GM19324 (cell line): ENCODE measurements at regions not wholly inside any gene's neighbourhood (a gene's known extent, or its start where the extent isn't known, plus 50 kb on each side); places are given as distances from the start of the nearest gene placed in this dataset.
"Not testable (repeated sequence)": the region's sequence is repeated elsewhere in the genome, so short reads cannot be mapped to it uniquely, and the experiment has no call there.

Experiments used
- ATAC-seq: cut with Tn5 transposase; IDR thresholded peaks from one replicate; pipeline ENCODE4 v1.9.1; 2021; ENCODE audit warnings: mild to moderate bottlenecking, moderate library complexity; ENCODE audit not compliant: unreplicated experiment, low FRiP score

- ATAC-seq = not testable (repeated sequence)
These were observed 79.5 kb upstream of the ABCD2 start for GRCh38 chr12:39699079-39699478.

- no peak for ATAC-seq
These were observed 77.5 kb upstream of the ABCD2 start for GRCh38 chr12:39697108-39697507.

GRCh38 chr12:39692258-39692853 is 72.8 kb upstream of the ABCD2 start:
- ATAC-seq = no peak

GRCh38 chr12:39685854-39686657 is 66.5 kb upstream of the ABCD2 start:
- ATAC-seq = no peak

DNA sequence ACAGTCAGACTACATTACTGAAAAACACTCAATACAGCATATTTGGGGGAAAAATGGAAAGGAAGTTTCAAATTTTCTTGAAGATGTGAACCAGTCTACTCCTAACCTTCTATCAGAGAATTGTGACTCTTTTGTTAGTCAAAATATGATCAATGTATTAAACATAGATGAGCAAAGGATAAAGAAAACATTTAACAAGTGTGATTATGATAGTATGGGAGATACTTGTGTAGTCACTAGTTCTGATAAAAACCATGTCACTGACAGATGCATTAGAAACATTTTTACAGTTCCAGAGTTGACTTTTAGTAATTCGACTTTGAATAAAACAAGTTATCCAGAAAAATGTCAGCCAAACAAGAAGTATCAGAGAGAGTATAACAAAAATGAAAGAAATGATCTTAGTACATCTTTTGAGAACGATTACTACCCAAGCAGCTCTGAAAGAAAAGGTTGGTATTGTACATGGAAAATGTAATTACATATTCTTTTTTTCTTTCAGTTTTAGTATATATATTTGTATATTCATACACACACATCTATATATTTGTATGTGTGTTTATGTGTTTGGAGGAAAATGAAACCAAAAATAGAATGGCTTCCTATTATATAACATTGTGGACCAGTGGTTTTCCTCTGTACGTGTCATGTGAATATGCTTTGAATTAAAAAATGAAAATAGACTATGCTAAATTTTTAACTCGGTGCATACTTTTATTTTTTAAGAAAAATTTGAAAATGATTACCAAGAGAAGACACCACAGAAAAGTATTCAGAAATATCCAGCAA is 63.3 kb upstream of the ABCD2 start:
- ATAC-seq = no peak

- no peak for ATAC-seq
These were observed 55.7 kb upstream of the ABCD2 start for GRCh38 chr12:39675263-39675662.

DNA sequence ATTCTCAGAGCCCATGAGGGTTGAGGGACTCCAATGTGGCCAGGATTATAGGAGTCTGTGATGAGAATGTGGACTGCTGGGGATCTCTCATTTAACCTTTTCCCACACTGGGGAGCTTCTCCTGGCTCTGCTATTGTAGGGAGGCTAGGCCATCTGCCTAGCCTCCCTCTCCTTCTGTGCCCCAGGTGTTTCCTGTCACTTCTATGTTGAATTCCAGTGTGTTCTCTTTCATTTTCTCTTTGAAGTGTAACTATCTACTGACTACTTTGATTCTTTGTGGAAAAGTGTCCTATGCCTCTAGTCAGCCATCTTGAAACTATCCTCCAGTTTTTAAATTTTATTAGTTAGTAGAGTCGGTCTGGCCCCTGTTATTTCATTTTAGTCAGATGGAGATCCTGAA is 53.4 kb upstream of the ABCD2 start:
- peak; percentile 58 for ATAC-seq

DNA sequence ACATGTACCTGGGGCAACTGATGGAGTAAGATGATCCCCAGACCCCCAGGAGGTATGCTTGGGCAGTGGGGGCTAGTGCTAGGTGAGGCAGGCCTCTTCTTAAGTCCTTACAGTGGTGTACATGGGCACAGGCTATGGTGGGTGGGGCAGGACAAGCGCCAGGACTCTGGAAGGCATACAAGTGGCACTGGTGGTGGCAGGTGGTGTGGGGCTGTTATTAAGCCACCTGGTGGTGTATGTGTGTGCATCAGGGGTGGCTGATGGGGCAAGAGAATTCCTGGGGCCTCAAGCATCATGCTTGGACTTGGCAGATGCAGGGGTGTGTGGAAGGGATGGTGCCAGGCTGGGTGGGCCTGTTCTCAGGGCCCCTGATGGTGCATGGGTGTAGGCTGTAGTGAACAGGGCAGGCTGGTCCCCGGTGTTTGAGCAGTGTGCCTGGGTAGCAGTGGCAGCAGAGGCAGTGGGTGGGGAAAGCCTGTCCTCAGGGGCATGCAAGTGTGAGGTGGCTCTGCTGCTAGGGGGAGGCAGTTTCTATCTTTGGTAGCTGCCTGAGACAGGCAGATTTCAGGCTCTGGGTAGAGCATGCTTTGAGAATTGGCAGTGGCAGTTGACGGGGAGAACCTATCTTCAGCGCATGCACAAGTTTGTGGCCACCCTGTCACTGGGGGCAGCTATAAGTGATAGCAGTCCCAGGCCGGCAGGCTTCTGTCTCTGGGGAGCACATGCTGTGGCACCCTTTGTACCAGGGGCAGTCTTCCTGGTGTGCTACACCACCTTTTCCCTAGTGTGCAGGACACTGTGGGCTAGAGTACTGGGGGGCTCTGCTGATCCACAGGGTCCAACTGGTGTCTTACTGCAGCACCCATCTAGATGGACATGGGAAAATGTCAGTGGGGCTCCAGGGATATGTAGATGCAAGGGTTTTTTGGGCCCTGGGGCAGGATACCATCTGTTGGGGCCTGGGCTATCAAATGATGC is 52.6 kb upstream of the ABCD2 start:
- peak; percentile 27 for ATAC-seq

DNA sequence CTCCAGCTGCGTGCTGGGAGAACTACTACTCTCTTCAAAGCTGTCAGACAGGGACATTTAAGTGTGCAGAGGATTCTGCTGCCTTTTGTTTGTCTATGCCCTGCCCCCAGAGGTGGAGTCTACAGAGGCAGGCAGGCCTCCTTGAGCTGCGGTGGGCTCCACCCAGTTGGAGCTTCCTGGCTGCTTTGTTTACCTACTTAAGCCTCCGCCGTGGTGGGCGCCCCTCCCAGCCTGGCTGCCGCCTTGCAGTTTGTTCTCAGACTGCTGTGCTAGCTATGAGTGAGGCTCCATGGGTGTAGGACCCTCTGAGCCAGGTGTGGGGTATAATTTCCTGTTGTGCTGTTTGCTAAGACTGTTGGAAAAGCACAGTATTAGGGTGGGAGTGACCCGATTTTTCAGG is 49.9 kb upstream of the ABCD2 start:
- not testable (repeated sequence) for ATAC-seq
